SK-N-SH (cell line): ENCODE measurements at regions not wholly inside any gene's neighbourhood (a gene's known extent, or its start where the extent isn't known, plus 50 kb on each side); places are given as distances from the start of the nearest gene placed in this dataset.

Experiments
- CTCF ChIP-seq: fragments of 200-600 bp; sonication (generic); IDR thresholded peaks from 2 replicates; pipeline ENCODE4 v1.6.1; 2017; ENCODE audit warnings: antibody characterized with exemption, mild to moderate bottlenecking, moderate library complexity
- FOSL2 ChIP-seq: IDR thresholded peaks from 2 replicates; pipeline ENCODE4 v1.4.0; 2012; ENCODE audit warnings: low read depth, mild to moderate bottlenecking, moderate library complexity, borderline replicate concordance
- GATA2 ChIP-seq: sonication (generic); formaldehyde crosslinking; IDR thresholded peaks from 2 replicates; pipeline ENCODE4 v1.5.0; 2020; ENCODE audit warnings: mild to moderate bottlenecking, missing genetic modification reagents
- IRF3 ChIP-seq: fragments of 150-350 bp; IDR thresholded peaks from 2 replicates; pipeline ENCODE4 v1.6.1; 2016; ENCODE audit warnings: mild to moderate bottlenecking, low read depth, low read length
- JUND ChIP-seq: IDR thresholded peaks from 2 replicates; pipeline ENCODE4 v1.4.0; 2012
- MAX ChIP-seq: IDR thresholded peaks from 2 replicates; pipeline ENCODE4 v1.4.0; 2012; ENCODE audit warnings: low read depth
- RAD21 ChIP-seq: IDR thresholded peaks from 2 replicates; pipeline ENCODE4 v1.6.1; 2012; ENCODE audit warnings: mild to moderate bottlenecking, low read length
- TAF1 ChIP-seq: IDR thresholded peaks from 2 replicates; pipeline ENCODE4 v1.6.1; 2012; ENCODE audit warnings: low read depth, mild to moderate bottlenecking, low read length, moderate library complexity, borderline replicate concordance
- TEAD4 ChIP-seq: IDR thresholded peaks from 2 replicates; pipeline ENCODE4 v1.4.0; 2012; ENCODE audit warnings: mild to moderate bottlenecking, borderline replicate concordance; ENCODE audit not compliant: insufficient read depth
- USF1 ChIP-seq: IDR thresholded peaks from 2 replicates; pipeline ENCODE4 v1.4.0; 2012; ENCODE audit warnings: low read depth, borderline replicate concordance
- YY1 ChIP-seq: IDR thresholded peaks from 2 replicates; pipeline ENCODE4 v1.4.0; 2012; ENCODE audit warnings: low read depth, mild to moderate bottlenecking

GRCh38 chr12:86414201-86414600, 158.0 kb upstream of the MGAT4C start:
- TF ChIP-seq CTCF, result no peak
- no peak for TF ChIP-seq TAF1
- no peak for TF ChIP-seq RAD21
- no peak for TF ChIP-seq YY1
- no peak for TF ChIP-seq FOSL2
- no peak for TF ChIP-seq GATA2
- no peak for TF ChIP-seq USF1
- TF ChIP-seq IRF3, result no peak
- no peak for TF ChIP-seq JUND
- TF ChIP-seq MAX, result no peak
- TF ChIP-seq TEAD4, result no peak
